Neural cell (in vitro differentiated cells): ENCODE measurements at regions not wholly inside any gene's neighbourhood (a gene's known extent, or its start where the extent isn't known, plus 50 kb on each side); places are given as distances from the start of the nearest gene placed in this dataset.

Experiments used
- EP300 ChIP-seq: fragments of 450-650 bp; conservative IDR thresholded peaks from 2 replicates; pipeline ENCODE4 v1.6.1; 2014; ENCODE audit warnings: antibody characterized with exemption, mild to moderate bottlenecking, moderate library complexity; ENCODE audit not compliant: poor library complexity, severe bottlenecking
- EZH2 ChIP-seq: fragments of 200-600, 300-800 bp; shearing (Covaris generic), sonication (generic); IDR thresholded peaks from 2 replicates; pipeline ENCODE4 v1.6.1; 2014; ENCODE audit warnings: antibody characterized with exemption, low read length, borderline replicate concordance, mild to moderate bottlenecking; ENCODE audit not compliant: insufficient read depth, poor library complexity, severe bottlenecking
- MXI1 ChIP-seq: fragments of 450-650 bp; conservative IDR thresholded peaks from 2 replicates; pipeline ENCODE4 v1.6.1; 2014; ENCODE audit warnings: antibody characterized with exemption, mild to moderate bottlenecking; ENCODE audit not compliant: poor library complexity, severe bottlenecking
- POLR2AphosphoS5 ChIP-seq: IDR thresholded peaks from 2 replicates; pipeline ENCODE4 v1.6.1; 2012
- RAD21 ChIP-seq: fragments of 450-650 bp; conservative IDR thresholded peaks from 2 replicates; pipeline ENCODE4 v1.6.1; 2014; ENCODE audit warnings: antibody characterized with exemption, mild to moderate bottlenecking, moderate library complexity
- REST ChIP-seq: IDR thresholded peaks from 2 replicates; pipeline ENCODE4 v1.6.1; 2012; ENCODE audit warnings: borderline replicate concordance
- SMC3 ChIP-seq: fragments of 450-650 bp; conservative IDR thresholded peaks from 2 replicates; pipeline ENCODE4 v1.6.1; 2014; ENCODE audit warnings: antibody characterized with exemption, mild to moderate bottlenecking, moderate library complexity; ENCODE audit not compliant: poor library complexity
- TAF1 ChIP-seq: IDR thresholded peaks from 2 replicates; pipeline ENCODE4 v1.6.1; 2012; ENCODE audit warnings: low read depth
- TF ChIP-seq, protein P1 (sequence below): fragments of 450-650 bp; IDR thresholded peaks from 2 replicates; pipeline ENCODE4 v1.5.1; 2014; ENCODE audit warnings: antibody characterized with exemption, mild to moderate bottlenecking, moderate library complexity; ENCODE audit not compliant: poor library complexity, severe bottlenecking

- peak; percentile 62 for TF ChIP-seq POLR2AphosphoS5
- TF ChIP-seq EP300: peak; percentile 41
- TF ChIP-seq TAF1: no peak
- TF ChIP-seq, protein P1, sequence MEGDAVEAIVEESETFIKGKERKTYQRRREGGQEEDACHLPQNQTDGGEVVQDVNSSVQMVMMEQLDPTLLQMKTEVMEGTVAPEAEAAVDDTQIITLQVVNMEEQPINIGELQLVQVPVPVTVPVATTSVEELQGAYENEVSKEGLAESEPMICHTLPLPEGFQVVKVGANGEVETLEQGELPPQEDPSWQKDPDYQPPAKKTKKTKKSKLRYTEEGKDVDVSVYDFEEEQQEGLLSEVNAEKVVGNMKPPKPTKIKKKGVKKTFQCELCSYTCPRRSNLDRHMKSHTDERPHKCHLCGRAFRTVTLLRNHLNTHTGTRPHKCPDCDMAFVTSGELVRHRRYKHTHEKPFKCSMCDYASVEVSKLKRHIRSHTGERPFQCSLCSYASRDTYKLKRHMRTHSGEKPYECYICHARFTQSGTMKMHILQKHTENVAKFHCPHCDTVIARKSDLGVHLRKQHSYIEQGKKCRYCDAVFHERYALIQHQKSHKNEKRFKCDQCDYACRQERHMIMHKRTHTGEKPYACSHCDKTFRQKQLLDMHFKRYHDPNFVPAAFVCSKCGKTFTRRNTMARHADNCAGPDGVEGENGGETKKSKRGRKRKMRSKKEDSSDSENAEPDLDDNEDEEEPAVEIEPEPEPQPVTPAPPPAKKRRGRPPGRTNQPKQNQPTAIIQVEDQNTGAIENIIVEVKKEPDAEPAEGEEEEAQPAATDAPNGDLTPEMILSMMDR: no peak
- no peak for TF ChIP-seq EZH2
- peak; percentile 60 for TF ChIP-seq REST
- TF ChIP-seq RAD21: no peak
- no peak for TF ChIP-seq SMC3
- no peak for TF ChIP-seq MXI1
Observed at GRCh38 chr11:33455867-33456463, 198.8 kb downstream of the HIPK3 start.
